Esophagus muscularis mucosa (tissue), 4 donors: ENCODE measurements at regions not wholly inside any gene's neighbourhood (a gene's known extent, or its start where the extent isn't known, plus 50 kb on each side); places are given as distances from the start of the nearest gene placed in this dataset.

Source experiments
- EP300 ChIP-seq: sonication (generic); formaldehyde crosslinking; IDR thresholded peaks from one replicate; pipeline ENCODE4 v1.6.1; 2017; ENCODE audit warnings: antibody characterized with exemption
- POLR2A ChIP-seq: fragments of 450-650 bp; IDR thresholded peaks from one replicate; pipeline ENCODE4 v1.6.1; 2017; ENCODE audit warnings: antibody characterized with exemption, moderate library complexity, mild to moderate bottlenecking, low read depth
- POLR2AphosphoS5 ChIP-seq, 2 donors: sonication (generic); formaldehyde crosslinking; IDR thresholded peaks; one replicate each; pipeline ENCODE4 v1.6.1; 2017; ENCODE audit warnings: antibody characterized with exemption in 2 of 2
- TF ChIP-seq, protein P1 (sequence below), 3 experiments: fragments of 200-600 bp in 2 of 3; fragments of 450-650 bp in 1 of 3; sonication (generic) in 2 of 3; IDR thresholded peaks; one replicate each; pipeline ENCODE4 v1.5.1; 2017 to 2019; ENCODE audit warnings: antibody characterized with exemption in 3 of 3, mild to moderate bottlenecking in 2 of 3, moderate library complexity in 1 of 3

DNA sequence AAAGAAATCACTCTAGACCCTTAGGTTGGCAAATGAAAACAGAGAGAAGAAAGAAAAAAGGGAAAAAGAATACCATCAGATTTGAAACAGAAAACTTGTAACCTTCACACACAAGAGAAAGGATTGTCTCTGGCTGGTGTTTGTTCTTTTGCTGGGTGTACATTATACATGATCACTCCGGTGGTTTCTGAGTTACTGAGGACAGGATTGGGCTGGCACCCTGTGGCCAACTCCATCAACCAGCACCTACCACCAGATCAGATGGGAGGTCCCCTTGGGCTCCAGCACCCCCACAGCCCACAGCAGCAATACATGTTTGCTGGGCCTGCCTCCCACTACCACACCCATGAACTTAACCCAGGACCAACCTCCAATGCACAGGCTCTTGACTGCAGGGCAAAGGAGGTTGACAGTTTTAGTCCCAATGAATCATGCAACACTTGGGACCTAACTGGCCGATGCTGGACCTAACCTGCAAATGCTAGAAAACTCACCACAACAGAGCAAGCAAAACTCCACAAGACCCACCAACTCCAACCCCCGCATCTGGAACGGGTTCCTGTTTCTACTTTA is 308.3 kb downstream of the SOX9 start:
- TF ChIP-seq, protein P1, sequence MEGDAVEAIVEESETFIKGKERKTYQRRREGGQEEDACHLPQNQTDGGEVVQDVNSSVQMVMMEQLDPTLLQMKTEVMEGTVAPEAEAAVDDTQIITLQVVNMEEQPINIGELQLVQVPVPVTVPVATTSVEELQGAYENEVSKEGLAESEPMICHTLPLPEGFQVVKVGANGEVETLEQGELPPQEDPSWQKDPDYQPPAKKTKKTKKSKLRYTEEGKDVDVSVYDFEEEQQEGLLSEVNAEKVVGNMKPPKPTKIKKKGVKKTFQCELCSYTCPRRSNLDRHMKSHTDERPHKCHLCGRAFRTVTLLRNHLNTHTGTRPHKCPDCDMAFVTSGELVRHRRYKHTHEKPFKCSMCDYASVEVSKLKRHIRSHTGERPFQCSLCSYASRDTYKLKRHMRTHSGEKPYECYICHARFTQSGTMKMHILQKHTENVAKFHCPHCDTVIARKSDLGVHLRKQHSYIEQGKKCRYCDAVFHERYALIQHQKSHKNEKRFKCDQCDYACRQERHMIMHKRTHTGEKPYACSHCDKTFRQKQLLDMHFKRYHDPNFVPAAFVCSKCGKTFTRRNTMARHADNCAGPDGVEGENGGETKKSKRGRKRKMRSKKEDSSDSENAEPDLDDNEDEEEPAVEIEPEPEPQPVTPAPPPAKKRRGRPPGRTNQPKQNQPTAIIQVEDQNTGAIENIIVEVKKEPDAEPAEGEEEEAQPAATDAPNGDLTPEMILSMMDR (IDR thresholded peaks at IDR 0.05): no peak
- no peak for TF ChIP-seq EP300
- no peak for TF ChIP-seq POLR2AphosphoS5 (IDR thresholded peaks at IDR 0.05)
- no peak for TF ChIP-seq POLR2A
